Stimulated activated CD8-positive, alpha-beta memory T cell treated with anti-CD3 and anti-CD28 coated beads, Interleukin-15, amount 100 ng/mL, for 48 hours (primary cell): ENCODE measurements at regions not wholly inside any gene's neighbourhood (a gene's known extent, or its start where the extent isn't known, plus 50 kb on each side); places are given as distances from the start of the nearest gene placed in this dataset.
"Not testable (repeated sequence)": the region's sequence is repeated elsewhere in the genome, so short reads cannot be mapped to it uniquely, and the experiment has no call there.

ENCODE experiments used
- DNase-seq, 2 donors: peaks; one replicate each; pipeline ENCODE4 v3.0.0-alpha.2; 2020; ENCODE audit warnings: low read depth in 2 of 2

- no peak for DNase-seq
Observed at GRCh38 chr5:96133341-96134079, 171.9 kb upstream of the ELL2 start.

DNA sequence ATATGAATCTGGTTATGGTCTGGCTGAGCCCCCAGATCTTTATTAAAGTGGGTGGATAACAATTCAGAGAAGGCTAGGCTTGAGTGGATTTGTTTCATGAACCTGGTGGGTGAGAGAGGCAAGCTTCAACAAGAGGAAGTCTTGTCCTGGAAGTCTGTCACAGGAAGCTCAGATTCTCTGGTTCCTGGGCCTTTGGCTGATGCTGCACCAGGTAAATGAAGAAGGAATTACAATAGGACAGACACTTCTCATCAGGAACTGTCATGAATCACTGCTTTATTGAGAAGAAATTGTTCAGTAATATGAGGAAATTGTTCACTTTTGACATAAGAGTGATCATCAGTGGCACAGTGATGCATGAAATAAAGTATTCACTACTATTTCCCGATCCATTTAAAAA, 167.6 kb upstream of the ELL2 start:
- no peak for DNase-seq

DNA sequence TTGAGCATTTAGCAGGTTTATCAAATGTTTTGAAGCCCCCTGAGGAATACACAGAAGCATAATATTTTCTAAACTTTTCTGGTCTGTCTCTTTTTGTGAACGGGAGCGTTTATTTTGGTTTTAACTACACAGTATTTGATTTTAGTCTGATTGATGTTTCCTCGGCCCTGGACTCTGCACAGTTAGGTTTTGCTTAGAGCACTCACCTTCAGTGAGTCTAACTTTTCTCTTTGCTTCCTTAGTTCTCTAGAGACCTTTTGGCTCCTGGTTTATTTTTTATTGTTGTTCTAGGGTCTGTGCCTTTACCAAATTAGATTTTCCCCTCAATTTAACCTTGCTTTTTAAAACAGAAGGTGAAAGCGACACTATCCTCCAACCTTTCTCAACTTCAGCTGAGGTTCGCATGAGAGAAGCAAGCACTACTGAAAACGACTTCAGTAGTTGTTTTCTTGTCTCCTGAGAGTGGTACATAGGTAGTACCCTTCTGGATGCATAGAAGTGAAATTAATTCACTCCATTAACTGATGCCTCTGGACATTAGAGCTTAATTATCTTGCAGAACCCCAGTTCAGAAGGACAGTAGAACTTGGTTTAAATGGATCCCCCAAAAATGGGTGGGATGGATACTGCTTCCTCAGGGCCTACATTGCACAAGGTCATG, 166.7 kb upstream of the ELL2 start:
- no peak for DNase-seq

GRCh38 chr5:96127538-96127937, 165.9 kb upstream of the ELL2 start:
- DNase-seq: no peak

DNA sequence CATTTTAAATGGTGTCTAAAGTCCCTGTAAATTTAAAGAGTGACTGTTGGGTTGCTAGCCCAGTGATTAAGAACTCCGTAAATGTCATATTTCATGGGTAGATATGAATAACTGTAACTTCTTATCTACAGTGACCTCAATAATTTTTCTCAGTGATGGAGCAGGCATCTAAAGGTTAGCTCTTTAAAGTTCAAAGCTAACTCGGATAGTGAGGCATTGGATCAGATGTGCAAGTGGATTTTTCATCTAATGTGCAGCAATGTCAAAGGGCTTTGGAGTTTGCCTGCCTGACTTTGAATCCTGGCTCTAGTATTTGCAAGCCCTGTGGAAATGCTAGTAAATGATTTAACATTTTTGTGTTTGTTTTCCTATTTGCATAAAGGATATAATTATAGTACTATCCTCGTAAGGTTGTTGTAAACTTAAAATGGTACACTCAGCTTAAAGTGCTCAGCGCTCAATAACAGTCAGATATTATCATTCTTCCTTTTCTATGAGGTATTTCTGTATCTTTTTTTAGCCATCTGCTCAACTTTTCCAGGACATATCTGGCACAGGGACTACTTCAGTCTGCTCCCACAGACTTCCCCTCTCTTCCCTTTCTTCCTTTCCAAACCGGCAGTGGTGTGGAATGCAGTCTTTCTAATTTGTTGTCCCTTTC, 163.7 kb upstream of the ELL2 start:
- DNase-seq: no peak

- no peak for DNase-seq
Observed at GRCh38 chr5:96124589-96124988, 162.9 kb upstream of the ELL2 start.

DNA sequence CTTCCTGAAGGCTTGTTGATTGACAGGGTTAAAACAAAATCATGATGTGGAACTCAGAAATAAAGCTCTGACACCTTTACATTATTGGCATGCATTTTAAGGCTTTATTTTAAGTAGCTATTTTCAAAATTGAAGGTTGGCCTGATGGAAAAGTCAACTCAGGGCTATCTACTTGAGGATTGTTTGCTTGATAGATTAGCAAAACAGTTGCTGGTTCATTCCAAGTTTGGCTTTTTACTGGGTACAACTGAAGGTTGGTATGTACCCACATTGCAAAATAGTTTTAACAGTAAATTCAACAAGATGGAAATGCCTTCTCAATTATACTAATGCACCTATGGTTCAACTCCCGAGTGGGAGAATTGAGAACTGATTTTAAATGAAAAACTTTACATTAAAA, 161.8 kb upstream of the ELL2 start:
- no peak for DNase-seq

DNA sequence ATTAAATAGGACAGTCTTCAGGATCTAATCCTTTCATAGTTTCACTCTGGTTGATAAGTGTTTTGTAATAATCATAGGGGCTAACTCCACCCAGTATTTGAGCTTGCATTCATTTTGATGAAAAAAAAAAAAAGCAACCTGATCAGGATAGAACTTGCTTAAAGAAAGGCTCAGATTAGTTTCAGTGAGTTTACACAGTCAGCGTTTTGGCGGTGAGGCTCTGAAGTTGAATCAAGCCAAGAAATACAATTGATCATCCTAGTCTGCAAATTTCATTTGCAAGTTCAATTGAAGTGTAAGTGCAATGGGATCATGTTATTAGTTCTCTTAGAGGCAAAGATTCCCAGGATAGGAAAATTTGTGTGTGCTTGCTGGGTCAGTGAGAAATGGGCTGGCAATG, 159.7 kb upstream of the ELL2 start:
- DNase-seq: no peak

DNA sequence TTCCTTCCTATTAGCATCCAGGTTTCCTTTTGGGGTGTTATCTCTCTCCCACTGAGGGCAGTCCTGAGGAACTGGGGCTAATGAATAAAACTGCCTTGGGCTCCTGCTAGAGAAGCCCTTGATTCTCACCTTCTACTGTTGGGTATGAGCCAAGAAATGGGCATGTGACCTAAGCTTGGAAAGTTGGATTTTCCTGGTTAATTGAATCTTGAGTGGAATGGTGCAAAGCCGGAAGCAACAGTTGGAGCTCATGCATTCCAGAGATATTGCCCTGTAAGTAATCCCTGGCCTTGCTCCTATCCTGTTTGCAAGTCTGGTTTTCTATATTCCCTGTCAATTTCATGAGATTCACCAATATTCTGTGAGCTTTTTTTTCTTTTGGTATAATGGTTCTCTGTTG, 158.5 kb upstream of the ELL2 start:
- no peak for DNase-seq

DNA sequence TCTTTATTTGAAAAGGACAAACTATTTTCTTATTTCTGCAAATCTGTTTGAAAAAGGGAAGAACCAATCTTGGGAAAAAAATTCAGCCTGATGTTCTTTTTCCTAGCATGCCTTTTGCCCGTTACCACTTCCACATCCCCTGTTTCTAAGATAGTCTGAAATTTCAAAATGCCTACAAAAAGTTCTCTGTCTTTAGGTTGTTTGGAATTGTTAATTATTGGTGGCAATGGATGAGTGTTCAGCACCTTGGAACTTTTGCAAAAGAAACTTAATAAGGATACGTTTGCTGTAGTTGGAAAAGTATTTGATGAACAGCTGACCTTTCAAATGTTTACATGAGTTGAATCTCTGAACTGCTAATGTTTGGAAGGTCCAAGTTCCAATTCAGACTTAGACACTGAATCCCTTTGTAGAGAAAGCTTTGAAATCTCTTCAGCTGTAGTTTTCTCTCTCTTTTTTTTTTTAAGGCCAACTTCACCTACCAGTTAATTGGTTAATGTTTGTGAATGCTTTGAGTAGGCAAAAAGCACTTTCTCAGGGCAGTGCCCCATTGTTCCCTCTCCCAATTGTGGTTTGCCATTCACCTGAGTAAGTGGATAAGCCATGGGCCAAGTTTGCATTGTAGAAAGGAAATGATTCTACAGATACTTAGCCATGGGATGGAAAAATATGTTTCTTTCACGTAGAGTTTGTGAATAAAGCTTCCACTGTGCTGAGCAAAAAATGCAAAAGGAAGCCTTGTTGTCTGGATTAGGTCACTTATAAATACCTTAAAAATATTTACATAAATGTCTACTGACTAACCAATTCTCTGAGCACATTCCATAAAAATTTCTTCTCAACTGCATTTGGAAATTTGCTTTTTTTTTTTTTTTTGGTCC, 156.4 kb upstream of the ELL2 start:
- no peak for DNase-seq

- DNase-seq: no peak
Observed at GRCh38 chr5:96115147-96115807, 153.6 kb upstream of the ELL2 start.

GRCh38 chr5:96114736-96115135, 153.1 kb upstream of the ELL2 start:
- no peak for DNase-seq

- no peak for DNase-seq
Observed at GRCh38 chr5:96113170-96113939, 151.7 kb upstream of the ELL2 start.

DNA sequence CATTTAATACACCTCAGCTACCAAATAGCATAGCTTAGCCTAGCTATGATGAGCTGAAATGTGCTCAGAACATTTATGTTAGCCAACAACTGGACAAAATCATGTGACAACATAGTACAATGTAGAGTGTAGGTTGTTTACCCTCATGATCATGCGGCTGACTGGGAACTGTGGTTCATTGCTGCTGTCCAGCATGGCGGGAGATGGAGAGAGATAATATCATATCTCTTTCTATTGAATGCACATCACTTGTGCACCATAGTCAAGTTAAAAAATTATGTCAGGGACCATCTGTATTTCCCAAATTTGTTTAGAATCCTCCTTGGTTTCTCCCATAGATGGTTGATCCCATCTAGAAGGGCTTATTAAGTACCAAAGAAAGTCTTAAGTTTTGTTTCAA, 151.1 kb upstream of the ELL2 start:
- DNase-seq: no peak

DNA sequence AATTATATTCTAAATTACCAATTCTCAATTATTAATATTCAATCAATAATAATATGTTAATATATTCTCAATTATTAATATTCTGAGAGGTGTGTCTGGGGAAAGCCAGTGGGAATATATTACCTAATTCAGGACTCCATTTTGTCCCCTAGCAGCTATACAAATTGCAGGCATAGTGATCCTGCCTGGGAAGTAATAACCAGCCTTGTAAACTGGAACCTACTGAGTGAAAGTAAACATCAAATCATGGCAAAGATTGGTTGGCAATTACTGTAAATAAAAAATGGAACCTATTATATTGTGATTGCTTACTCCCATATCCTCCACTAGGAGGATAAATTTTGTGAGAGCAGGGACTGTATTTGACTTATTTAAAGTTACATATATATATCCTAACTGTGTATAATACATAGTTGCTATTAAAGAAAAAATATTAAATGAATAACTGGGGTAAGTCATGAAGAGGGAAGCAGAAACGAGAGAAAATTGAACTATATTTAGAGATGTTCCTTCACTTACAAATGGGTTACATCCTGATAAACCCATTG, 150.5 kb upstream of the ELL2 start:
- DNase-seq: no peak

GRCh38 chr5:96111080-96111756, 149.6 kb upstream of the ELL2 start:
- no peak for DNase-seq

DNA sequence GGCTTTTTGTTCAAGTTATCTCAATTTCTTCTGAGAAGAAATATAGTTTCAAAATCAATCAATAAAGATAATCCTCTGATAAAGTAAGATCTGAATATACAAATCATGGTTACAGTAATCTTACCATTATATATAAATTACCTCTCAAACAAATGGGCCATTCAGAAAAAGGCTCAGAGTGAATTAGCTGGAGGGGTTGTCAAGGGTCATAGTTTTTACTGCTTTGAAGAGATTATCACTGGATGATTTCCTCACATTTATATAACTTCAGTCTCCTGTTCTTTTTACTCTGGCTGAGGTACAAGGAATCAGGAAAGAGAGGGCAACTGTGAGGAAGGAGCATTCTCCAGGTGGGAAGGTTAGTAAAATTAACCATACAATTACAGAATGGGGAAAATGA, 148.6 kb upstream of the ELL2 start:
- no peak for DNase-seq

GRCh38 chr5:96108629-96109028, 147.0 kb upstream of the ELL2 start:
- DNase-seq: not testable (repeated sequence)

- not testable (repeated sequence) for DNase-seq
Observed at GRCh38 chr5:96103829-96104228, 142.2 kb upstream of the ELL2 start.
